ENCODE measurements at regions not wholly inside any gene's neighbourhood (a gene's known extent, or its start where the extent isn't known, plus 50 kb on each side); places are given as distances from the start of the nearest gene placed in this dataset.

DNA sequence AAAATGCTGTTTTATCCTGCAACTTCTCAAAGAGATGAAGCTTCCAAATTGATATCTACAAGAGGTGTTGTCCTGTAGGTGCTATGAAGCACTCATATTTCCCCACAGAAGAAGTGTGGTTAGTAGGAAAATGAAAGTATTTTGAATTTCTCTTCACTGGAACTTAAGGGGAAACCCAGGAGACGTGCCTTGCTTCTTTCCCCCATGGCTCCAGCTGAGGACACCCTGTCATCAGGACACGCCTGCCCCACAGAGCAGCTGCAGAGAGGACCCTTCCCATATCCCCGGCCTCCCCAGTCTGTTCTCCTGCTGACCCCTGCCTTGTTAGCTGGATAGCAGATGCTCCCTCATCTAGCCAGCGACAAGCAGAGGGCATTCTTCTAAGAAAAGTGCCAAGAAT is 371.3 kb downstream of the COG6 start (continued):
- TF ChIP-seq, protein P1, sequence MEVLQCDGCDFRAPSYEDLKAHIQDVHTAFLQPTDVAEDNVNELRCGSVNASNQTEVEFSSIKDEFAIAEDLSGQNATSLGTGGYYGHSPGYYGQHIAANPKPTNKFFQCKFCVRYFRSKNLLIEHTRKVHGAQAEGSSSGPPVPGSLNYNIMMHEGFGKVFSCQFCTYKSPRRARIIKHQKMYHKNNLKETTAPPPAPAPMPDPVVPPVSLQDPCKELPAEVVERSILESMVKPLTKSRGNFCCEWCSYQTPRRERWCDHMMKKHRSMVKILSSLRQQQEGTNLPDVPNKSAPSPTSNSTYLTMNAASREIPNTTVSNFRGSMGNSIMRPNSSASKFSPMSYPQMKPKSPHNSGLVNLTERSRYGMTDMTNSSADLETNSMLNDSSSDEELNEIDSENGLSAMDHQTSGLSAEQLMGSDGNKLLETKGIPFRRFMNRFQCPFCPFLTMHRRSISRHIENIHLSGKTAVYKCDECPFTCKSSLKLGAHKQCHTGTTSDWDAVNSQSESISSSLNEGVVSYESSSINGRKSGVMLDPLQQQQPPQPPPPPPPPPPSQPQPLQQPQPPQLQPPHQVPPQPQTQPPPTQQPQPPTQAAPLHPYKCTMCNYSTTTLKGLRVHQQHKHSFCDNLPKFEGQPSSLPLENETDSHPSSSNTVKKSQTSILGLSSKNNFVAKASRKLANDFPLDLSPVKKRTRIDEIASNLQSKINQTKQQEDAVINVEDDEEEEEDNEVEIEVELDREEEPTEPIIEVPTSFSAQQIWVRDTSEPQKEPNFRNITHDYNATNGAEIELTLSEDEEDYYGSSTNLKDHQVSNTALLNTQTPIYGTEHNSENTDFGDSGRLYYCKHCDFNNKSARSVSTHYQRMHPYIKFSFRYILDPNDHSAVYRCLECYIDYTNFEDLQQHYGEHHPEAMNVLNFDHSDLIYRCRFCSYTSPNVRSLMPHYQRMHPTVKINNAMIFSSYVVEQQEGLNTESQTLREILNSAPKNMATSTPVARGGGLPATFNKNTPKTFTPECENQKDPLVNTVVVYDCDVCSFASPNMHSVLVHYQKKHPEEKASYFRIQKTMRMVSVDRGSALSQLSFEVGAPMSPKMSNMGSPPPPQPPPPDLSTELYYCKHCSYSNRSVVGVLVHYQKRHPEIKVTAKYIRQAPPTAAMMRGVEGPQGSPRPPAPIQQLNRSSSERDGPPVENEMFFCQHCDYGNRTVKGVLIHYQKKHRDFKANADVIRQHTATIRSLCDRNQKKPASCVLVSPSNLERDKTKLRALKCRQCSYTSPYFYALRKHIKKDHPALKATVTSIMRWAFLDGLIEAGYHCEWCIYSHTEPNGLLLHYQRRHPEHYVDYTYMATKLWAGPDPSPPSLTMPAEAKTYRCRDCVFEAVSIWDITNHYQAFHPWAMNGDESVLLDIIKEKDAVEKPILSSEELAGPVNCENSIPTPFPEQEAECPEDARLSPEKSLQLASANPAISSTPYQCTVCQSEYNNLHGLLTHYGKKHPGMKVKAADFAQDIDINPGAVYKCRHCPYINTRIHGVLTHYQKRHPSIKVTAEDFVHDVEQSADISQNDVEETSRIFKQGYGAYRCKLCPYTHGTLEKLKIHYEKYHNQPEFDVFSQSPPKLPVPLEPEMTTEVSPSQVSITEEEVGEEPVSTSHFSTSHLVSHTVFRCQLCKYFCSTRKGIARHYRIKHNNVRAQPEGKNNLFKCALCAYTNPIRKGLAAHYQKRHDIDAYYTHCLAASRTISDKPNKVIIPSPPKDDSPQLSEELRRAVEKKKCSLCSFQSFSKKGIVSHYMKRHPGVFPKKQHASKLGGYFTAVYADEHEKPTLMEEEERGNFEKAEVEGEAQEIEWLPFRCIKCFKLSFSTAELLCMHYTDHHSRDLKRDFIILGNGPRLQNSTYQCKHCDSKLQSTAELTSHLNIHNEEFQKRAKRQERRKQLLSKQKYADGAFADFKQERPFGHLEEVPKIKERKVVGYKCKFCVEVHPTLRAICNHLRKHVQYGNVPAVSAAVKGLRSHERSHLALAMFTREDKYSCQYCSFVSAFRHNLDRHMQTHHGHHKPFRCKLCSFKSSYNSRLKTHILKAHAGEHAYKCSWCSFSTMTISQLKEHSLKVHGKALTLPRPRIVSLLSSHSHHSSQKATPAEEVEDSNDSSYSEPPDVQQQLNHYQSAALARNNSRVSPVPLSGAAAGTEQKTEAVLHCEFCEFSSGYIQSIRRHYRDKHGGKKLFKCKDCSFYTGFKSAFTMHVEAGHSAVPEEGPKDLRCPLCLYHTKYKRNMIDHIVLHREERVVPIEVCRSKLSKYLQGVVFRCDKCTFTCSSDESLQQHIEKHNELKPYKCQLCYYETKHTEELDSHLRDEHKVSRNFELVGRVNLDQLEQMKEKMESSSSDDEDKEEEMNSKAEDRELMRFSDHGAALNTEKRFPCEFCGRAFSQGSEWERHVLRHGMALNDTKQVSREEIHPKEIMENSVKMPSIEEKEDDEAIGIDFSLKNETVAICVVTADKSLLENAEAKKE (CRISPR knock-in tag; IDR thresholded peaks at IDR 0.05) = no peak

DNA sequence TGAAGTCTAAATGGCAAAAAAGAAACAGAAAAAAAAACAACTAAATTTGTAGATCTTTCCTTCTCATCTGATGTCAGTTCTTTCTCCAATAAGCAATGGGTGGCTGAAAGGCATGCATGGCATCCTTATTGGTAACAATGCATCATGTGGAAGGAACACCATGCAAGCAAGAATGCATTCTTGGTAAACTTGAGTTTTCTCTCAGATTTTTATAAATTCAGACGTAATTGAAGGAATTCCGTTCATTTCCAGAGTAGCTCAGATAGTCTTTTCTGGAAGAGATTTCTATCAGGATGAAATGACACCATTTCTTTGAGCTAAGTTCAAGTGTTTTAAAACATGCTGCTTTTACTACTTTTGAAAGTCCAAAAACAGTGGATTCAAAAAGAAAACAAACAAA is 373.0 kb downstream of the COG6 start:
- Histone ChIP-seq H3K27me3 (ENCODE audit: insufficient read depth) (no peaks in the 10 kb centered on the region), H3K79me2 (replicated peaks; ENCODE audit: insufficient read depth) (no peaks in the 10 kb centered on the region), H4K20me1 (replicated peaks; ENCODE audit: insufficient read depth) (no peaks in the 10 kb centered on the region), H3K4me1 (ENCODE audit: insufficient read depth) (peaks cover 18% of the 10 kb centered on the region), H3K9me2 (ENCODE audit: insufficient read depth) (peaks cover 19% of the 10 kb centered on the region), H3K4me3 (no peak overlapping the region), H3F3A (replicated peaks; ENCODE audit: low read depth) (no peaks in the 10 kb centered on the region), H3K36me3 (ENCODE audit: insufficient read depth) (no peaks in the 10 kb centered on the region), H2AFZ (no peak overlapping the region), H3K27ac (ENCODE audit: low read depth) (no peak overlapping the region), H3K4me2 (no peak overlapping the region)
- Mint-ChIP-seq H3K27ac (no peak overlapping the region), H3K4me3 (no peak overlapping the region), H3K27me3 (ENCODE audit: insufficient read depth, low read depth, poor library complexity) (no peaks in the 10 kb centered on the region), H3K36me3 (ENCODE audit: low read depth) (no peaks in the 10 kb centered on the region), H3K4me1 (peaks cover 18% of the 10 kb centered on the region), H3K9me3 (no peaks in the 10 kb centered on the region; the same call in 2 of the 3 replicates)
- DNase-seq (ENCODE audit: low spot score) (no peak), ATAC-seq (no peak)
- TF ChIP-seq NANOG (IDR thresholded peaks at IDR 0.05; ENCODE audit: borderline replicate concordance) = no peak
- no peak for TF ChIP-seq CREB1 (CRISPR knock-in tag; IDR thresholded peaks at IDR 0.05; ENCODE audit: low read depth)
- TF ChIP-seq, protein P2, sequence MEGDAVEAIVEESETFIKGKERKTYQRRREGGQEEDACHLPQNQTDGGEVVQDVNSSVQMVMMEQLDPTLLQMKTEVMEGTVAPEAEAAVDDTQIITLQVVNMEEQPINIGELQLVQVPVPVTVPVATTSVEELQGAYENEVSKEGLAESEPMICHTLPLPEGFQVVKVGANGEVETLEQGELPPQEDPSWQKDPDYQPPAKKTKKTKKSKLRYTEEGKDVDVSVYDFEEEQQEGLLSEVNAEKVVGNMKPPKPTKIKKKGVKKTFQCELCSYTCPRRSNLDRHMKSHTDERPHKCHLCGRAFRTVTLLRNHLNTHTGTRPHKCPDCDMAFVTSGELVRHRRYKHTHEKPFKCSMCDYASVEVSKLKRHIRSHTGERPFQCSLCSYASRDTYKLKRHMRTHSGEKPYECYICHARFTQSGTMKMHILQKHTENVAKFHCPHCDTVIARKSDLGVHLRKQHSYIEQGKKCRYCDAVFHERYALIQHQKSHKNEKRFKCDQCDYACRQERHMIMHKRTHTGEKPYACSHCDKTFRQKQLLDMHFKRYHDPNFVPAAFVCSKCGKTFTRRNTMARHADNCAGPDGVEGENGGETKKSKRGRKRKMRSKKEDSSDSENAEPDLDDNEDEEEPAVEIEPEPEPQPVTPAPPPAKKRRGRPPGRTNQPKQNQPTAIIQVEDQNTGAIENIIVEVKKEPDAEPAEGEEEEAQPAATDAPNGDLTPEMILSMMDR (conservative IDR thresholded peaks at IDR 0.05; ENCODE audit: low read depth in 2 of 2) = no peak
- TF ChIP-seq EZH2phosphoT487 (IDR thresholded peaks at IDR 0.05; ENCODE audit: unreplicated experiment) = no peak
- no peak for TF ChIP-seq EZH2 (IDR thresholded peaks at IDR 0.05; ENCODE audit: low read depth, unreplicated experiment)
- no peak for TF ChIP-seq JUNB (IDR thresholded peaks at IDR 0.05; ENCODE audit: unreplicated experiment)
- TF ChIP-seq, protein P3, sequence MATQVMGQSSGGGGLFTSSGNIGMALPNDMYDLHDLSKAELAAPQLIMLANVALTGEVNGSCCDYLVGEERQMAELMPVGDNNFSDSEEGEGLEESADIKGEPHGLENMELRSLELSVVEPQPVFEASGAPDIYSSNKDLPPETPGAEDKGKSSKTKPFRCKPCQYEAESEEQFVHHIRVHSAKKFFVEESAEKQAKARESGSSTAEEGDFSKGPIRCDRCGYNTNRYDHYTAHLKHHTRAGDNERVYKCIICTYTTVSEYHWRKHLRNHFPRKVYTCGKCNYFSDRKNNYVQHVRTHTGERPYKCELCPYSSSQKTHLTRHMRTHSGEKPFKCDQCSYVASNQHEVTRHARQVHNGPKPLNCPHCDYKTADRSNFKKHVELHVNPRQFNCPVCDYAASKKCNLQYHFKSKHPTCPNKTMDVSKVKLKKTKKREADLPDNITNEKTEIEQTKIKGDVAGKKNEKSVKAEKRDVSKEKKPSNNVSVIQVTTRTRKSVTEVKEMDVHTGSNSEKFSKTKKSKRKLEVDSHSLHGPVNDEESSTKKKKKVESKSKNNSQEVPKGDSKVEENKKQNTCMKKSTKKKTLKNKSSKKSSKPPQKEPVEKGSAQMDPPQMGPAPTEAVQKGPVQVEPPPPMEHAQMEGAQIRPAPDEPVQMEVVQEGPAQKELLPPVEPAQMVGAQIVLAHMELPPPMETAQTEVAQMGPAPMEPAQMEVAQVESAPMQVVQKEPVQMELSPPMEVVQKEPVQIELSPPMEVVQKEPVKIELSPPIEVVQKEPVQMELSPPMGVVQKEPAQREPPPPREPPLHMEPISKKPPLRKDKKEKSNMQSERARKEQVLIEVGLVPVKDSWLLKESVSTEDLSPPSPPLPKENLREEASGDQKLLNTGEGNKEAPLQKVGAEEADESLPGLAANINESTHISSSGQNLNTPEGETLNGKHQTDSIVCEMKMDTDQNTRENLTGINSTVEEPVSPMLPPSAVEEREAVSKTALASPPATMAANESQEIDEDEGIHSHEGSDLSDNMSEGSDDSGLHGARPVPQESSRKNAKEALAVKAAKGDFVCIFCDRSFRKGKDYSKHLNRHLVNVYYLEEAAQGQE (IDR thresholded peaks at IDR 0.05; ENCODE audit: unreplicated experiment) = no peak
- TF ChIP-seq, protein P4, sequence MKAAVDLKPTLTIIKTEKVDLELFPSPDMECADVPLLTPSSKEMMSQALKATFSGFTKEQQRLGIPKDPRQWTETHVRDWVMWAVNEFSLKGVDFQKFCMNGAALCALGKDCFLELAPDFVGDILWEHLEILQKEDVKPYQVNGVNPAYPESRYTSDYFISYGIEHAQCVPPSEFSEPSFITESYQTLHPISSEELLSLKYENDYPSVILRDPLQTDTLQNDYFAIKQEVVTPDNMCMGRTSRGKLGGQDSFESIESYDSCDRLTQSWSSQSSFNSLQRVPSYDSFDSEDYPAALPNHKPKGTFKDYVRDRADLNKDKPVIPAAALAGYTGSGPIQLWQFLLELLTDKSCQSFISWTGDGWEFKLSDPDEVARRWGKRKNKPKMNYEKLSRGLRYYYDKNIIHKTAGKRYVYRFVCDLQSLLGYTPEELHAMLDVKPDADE (IDR thresholded peaks at IDR 0.05) = no peak
- no peak for TF ChIP-seq POLR2AphosphoS5 (IDR thresholded peaks at IDR 0.05; ENCODE audit: low read depth)

Data from GM23338 (cell line).